ENCODE measurements at regions not wholly inside any gene's neighbourhood (a gene's known extent, or its start where the extent isn't known, plus 50 kb on each side); places are given as distances from the start of the nearest gene placed in this dataset.

DNA sequence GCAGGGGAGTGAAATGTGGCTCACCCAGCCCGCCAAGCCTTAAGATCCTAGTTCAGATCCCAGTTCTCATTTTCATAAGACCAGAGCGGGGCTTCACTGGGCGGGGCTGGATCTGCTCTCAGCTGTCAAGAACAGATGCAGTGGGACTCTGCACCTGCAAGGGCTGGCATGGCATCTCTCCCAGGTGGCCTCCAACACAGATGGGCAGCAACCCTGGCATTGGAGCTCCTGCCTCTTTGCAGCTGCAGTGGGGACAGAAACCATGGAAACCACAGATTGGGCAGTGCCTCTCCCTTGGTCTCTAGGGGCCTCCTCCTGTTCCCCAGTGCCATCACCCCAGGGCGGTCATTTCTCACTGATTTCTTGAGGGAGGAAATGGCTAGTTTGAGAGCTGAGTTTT, 267.7 kb downstream of the PRDM2 start:
- TF ChIP-seq, protein P1, sequence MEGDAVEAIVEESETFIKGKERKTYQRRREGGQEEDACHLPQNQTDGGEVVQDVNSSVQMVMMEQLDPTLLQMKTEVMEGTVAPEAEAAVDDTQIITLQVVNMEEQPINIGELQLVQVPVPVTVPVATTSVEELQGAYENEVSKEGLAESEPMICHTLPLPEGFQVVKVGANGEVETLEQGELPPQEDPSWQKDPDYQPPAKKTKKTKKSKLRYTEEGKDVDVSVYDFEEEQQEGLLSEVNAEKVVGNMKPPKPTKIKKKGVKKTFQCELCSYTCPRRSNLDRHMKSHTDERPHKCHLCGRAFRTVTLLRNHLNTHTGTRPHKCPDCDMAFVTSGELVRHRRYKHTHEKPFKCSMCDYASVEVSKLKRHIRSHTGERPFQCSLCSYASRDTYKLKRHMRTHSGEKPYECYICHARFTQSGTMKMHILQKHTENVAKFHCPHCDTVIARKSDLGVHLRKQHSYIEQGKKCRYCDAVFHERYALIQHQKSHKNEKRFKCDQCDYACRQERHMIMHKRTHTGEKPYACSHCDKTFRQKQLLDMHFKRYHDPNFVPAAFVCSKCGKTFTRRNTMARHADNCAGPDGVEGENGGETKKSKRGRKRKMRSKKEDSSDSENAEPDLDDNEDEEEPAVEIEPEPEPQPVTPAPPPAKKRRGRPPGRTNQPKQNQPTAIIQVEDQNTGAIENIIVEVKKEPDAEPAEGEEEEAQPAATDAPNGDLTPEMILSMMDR (IDR thresholded peaks at IDR 0.05) = no peak
- TF ChIP-seq POLR2AphosphoS5 (IDR thresholded peaks at IDR 0.05) (no peak), EP300 (IDR thresholded peaks at IDR 0.05) (no peak), POLR2A (IDR thresholded peaks at IDR 0.05) (no peak)
